ENCODE measurements at regions not wholly inside any gene's neighbourhood (a gene's known extent, or its start where the extent isn't known, plus 50 kb on each side); places are given as distances from the start of the nearest gene placed in this dataset.

GRCh38 chr12:17695495-17695894 is 394.5 kb downstream of the RERGL start:
- Mint-ChIP-seq H3K36me3 (no peaks in the 10 kb centered on the region), H3K9me3 (peaks cover 0 to 5% (median 3%) of the 10 kb centered on the region in 11 donors), H3K4me3 (no peak overlapping the region), H3K27ac (no peak overlapping the region), H3K4me1 (no peaks in the 10 kb centered on the region), H3K27me3 (no peaks in the 10 kb centered on the region)
- Histone ChIP-seq H3K27me3 (ENCODE audit: control insufficient read depth in 2 of 2, insufficient read depth in 2 of 2, low read length in 2 of 2) (no peaks in the 10 kb centered on the region), H3K27ac (ENCODE audit: low read depth, low read length) (no peak overlapping the region), H3K4me1 (ENCODE audit: control insufficient read depth in 2 of 2, insufficient read depth in 2 of 2, low read length in 2 of 2) (no peaks in the 10 kb centered on the region), H3K9me3 (ENCODE audit: control insufficient read depth in 2 of 3, low read length in 3 of 3) (no peaks in the 10 kb centered on the region), H3K4me3 (ENCODE audit: low read length) (no peak overlapping the region), H3K36me3 (ENCODE audit: control insufficient read depth in 2 of 3, insufficient read depth in 3 of 3, low read length in 3 of 3) (no peaks in the 10 kb centered on the region)
- ChIA-PET CTCF (no interaction called here), POLR2A (no interaction called here)
- intact Hi-C loops (cut with micrococcal nuclease) = no loop called here
- ATAC-seq (no peak), DNase-seq (no peak)

- H3K27me3 ChIP-seq (ENCODE audit: control insufficient read depth in 2 of 2, insufficient read depth in 2 of 2, low read length in 2 of 2) = no peaks in the 10 kb centered on the region
- ATAC-seq (no peak), DNase-seq (no peak)
- Mint-ChIP-seq H3K36me3 (no peaks in the 10 kb centered on the region), H3K27ac (no peak overlapping the region), H3K27me3 (no peaks in the 10 kb centered on the region), H3K4me3 (no peak overlapping the region), H3K4me1 (no peaks in the 10 kb centered on the region), H3K9me3 (peaks cover under 1 to 24% (median 8%) of the 10 kb centered on the region in 11 donors)
- H3K4me1 ChIP-seq (ENCODE audit: control insufficient read depth in 2 of 2, insufficient read depth in 2 of 2, low read length in 2 of 2) = no peaks in the 10 kb centered on the region
- intact Hi-C loops (cut with micrococcal nuclease) = no loop called here
- H3K36me3 ChIP-seq (ENCODE audit: control insufficient read depth in 2 of 3, insufficient read depth in 3 of 3, low read length in 3 of 3) = no peaks in the 10 kb centered on the region
- ChIA-PET CTCF (no interaction called here), POLR2A (no interaction called here)
- H3K4me3 ChIP-seq (ENCODE audit: low read length) = no peak overlapping the region
- no peak overlapping the region for H3K27ac ChIP-seq (ENCODE audit: low read depth, low read length)
- no peaks in the 10 kb centered on the region for H3K9me3 ChIP-seq (ENCODE audit: control insufficient read depth in 2 of 3, low read length in 3 of 3)
Observed at GRCh38 chr12:17691369-17691768, 398.6 kb downstream of the RERGL start.

- Mint-ChIP-seq H3K36me3 (no peaks in the 10 kb centered on the region), H3K27ac (no peak overlapping the region), H3K4me3 (no peak overlapping the region), H3K27me3 (no peaks in the 10 kb centered on the region), H3K4me1 (no peaks in the 10 kb centered on the region), H3K9me3 (peaks cover 0 to 17% (median 4%) of the 10 kb centered on the region in 11 donors)
- ChIA-PET CTCF (no interaction called here), POLR2A (no interaction called here)
- ATAC-seq = no peak
- Histone ChIP-seq H3K27ac (ENCODE audit: low read depth, low read length) (no peak overlapping the region), H3K27me3 (ENCODE audit: control insufficient read depth in 2 of 2, insufficient read depth in 2 of 2, low read length in 2 of 2) (no peaks in the 10 kb centered on the region), H3K36me3 (ENCODE audit: control insufficient read depth in 2 of 3, insufficient read depth in 3 of 3, low read length in 3 of 3) (no peaks in the 10 kb centered on the region), H3K9me3 (ENCODE audit: control insufficient read depth in 2 of 3, low read length in 3 of 3) (no peaks in the 10 kb centered on the region), H3K4me3 (ENCODE audit: low read length) (no peak overlapping the region), H3K4me1 (ENCODE audit: control insufficient read depth in 2 of 2, insufficient read depth in 2 of 2, low read length in 2 of 2) (no peaks in the 10 kb centered on the region)
- intact Hi-C loops (cut with micrococcal nuclease) = no loop called here
- DNase-seq = no peak
Observed at GRCh38 chr12:17680220-17680619, 409.8 kb downstream of the RERGL start.

- Histone ChIP-seq H3K4me1 (ENCODE audit: control insufficient read depth in 2 of 2, insufficient read depth in 2 of 2, low read length in 2 of 2) (no peaks in the 10 kb centered on the region), H3K27me3 (ENCODE audit: control insufficient read depth in 2 of 2, insufficient read depth in 2 of 2, low read length in 2 of 2) (no peaks in the 10 kb centered on the region), H3K4me3 (ENCODE audit: low read length) (no peak overlapping the region), H3K27ac (ENCODE audit: low read depth, low read length) (no peak overlapping the region), H3K36me3 (ENCODE audit: control insufficient read depth in 2 of 3, insufficient read depth in 3 of 3, low read length in 3 of 3) (no peaks in the 10 kb centered on the region), H3K9me3 (ENCODE audit: control insufficient read depth in 2 of 3, low read length in 3 of 3) (no peaks in the 10 kb centered on the region)
- no peak for ATAC-seq
- DNase-seq = no peak
- H3K4me1 Mint-ChIP-seq = no peaks in the 10 kb centered on the region
- H3K9me3 Mint-ChIP-seq = peaks cover 0 to 8% (median 0%) of the 10 kb centered on the region in 11 donors
- H3K27me3 Mint-ChIP-seq = no peaks in the 10 kb centered on the region
- CTCF ChIA-PET = no interaction called here
- H3K27ac Mint-ChIP-seq = no peak overlapping the region
- no peak overlapping the region for H3K4me3 Mint-ChIP-seq
- no peaks in the 10 kb centered on the region for H3K36me3 Mint-ChIP-seq
- intact Hi-C loops (cut with micrococcal nuclease) = no loop called here
- POLR2A ChIA-PET = no interaction called here
Observed at GRCh38 chr12:17666641-17667324, 423.2 kb downstream of the RERGL start.

GRCh38 chr12:17665839-17666238 is 424.2 kb downstream of the RERGL start:
- H3K4me1 ChIP-seq (ENCODE audit: control insufficient read depth in 2 of 2, insufficient read depth in 2 of 2, low read length in 2 of 2) = no peaks in the 10 kb centered on the region
- H3K36me3 Mint-ChIP-seq = no peaks in the 10 kb centered on the region
- no peak overlapping the region for H3K4me3 Mint-ChIP-seq
- H3K27ac Mint-ChIP-seq = no peak overlapping the region
- no peak for ATAC-seq
- intact Hi-C loops (cut with micrococcal nuclease) = no loop called here
- no peak for DNase-seq
- no peaks in the 10 kb centered on the region for H3K9me3 ChIP-seq (ENCODE audit: control insufficient read depth in 2 of 3, low read length in 3 of 3)
- H3K27ac ChIP-seq (ENCODE audit: low read depth, low read length) = no peak overlapping the region
- H3K9me3 Mint-ChIP-seq = peaks cover 0 to 8% (median 0%) of the 10 kb centered on the region in 11 donors
- CTCF ChIA-PET = no interaction called here
- POLR2A ChIA-PET = no interaction called here
- no peaks in the 10 kb centered on the region for H3K36me3 ChIP-seq (ENCODE audit: control insufficient read depth in 2 of 3, insufficient read depth in 3 of 3, low read length in 3 of 3)
- H3K27me3 ChIP-seq (ENCODE audit: control insufficient read depth in 2 of 2, insufficient read depth in 2 of 2, low read length in 2 of 2) = no peaks in the 10 kb centered on the region
- no peaks in the 10 kb centered on the region for H3K27me3 Mint-ChIP-seq
- H3K4me1 Mint-ChIP-seq = no peaks in the 10 kb centered on the region
- H3K4me3 ChIP-seq (ENCODE audit: low read length) = no peak overlapping the region

- no peaks in the 10 kb centered on the region for H3K9me3 ChIP-seq (ENCODE audit: control insufficient read depth in 2 of 3, low read length in 3 of 3)
- Mint-ChIP-seq H3K4me1 (no peaks in the 10 kb centered on the region), H3K4me3 (no peak overlapping the region), H3K27me3 (no peaks in the 10 kb centered on the region), H3K36me3 (no peaks in the 10 kb centered on the region), H3K27ac (no peak overlapping the region), H3K9me3 (peaks cover 0 to 15% (median 1%) of the 10 kb centered on the region in 11 donors)
- ChIA-PET CTCF (no interaction called here), POLR2A (no interaction called here)
- intact Hi-C loops (cut with micrococcal nuclease) = no loop called here
- no peaks in the 10 kb centered on the region for H3K27me3 ChIP-seq (ENCODE audit: control insufficient read depth in 2 of 2, insufficient read depth in 2 of 2, low read length in 2 of 2)
- no peak overlapping the region for H3K27ac ChIP-seq (ENCODE audit: low read depth, low read length)
- H3K4me3 ChIP-seq (ENCODE audit: low read length) = no peak overlapping the region
- no peak for ATAC-seq
- H3K4me1 ChIP-seq (ENCODE audit: control insufficient read depth in 2 of 2, insufficient read depth in 2 of 2, low read length in 2 of 2) = no peaks in the 10 kb centered on the region
- H3K36me3 ChIP-seq (ENCODE audit: control insufficient read depth in 2 of 3, insufficient read depth in 3 of 3, low read length in 3 of 3) = peaks cover 0 to 3% (median 0%) of the 10 kb centered on the region in 3 experiments
- no peak for DNase-seq
Observed at GRCh38 chr12:17661250-17661649, 428.7 kb downstream of the RERGL start.

- ChIA-PET POLR2A (no interaction called here), CTCF (no interaction called here)
- no peak overlapping the region for H3K27ac ChIP-seq (ENCODE audit: low read depth, low read length)
- H3K4me3 ChIP-seq (ENCODE audit: low read length) = no peak overlapping the region
- Mint-ChIP-seq H3K27ac (no peak overlapping the region), H3K4me3 (no peak overlapping the region), H3K27me3 (no peaks in the 10 kb centered on the region), H3K4me1 (no peaks in the 10 kb centered on the region), H3K36me3 (no peaks in the 10 kb centered on the region), H3K9me3 (peaks cover 0 to 5% (median 0%) of the 10 kb centered on the region in 11 donors)
- DNase-seq = no peak
- no peaks in the 10 kb centered on the region for H3K27me3 ChIP-seq (ENCODE audit: control insufficient read depth in 2 of 2, insufficient read depth in 2 of 2, low read length in 2 of 2)
- intact Hi-C loops (cut with micrococcal nuclease) = no loop called here
- no peaks in the 10 kb centered on the region for H3K9me3 ChIP-seq (ENCODE audit: control insufficient read depth in 2 of 3, low read length in 3 of 3)
- no peak for ATAC-seq
- H3K36me3 ChIP-seq (ENCODE audit: control insufficient read depth in 2 of 3, insufficient read depth in 3 of 3, low read length in 3 of 3) = peaks cover 0 to 3% (median 0%) of the 10 kb centered on the region in 3 experiments
- H3K4me1 ChIP-seq (ENCODE audit: control insufficient read depth in 2 of 2, insufficient read depth in 2 of 2, low read length in 2 of 2) = no peaks in the 10 kb centered on the region
Observed at GRCh38 chr12:17652436-17652835, 437.6 kb downstream of the RERGL start.
